Fibroblast of lung (primary cell): ENCODE measurements at regions not wholly inside any gene's neighbourhood (a gene's known extent, or its start where the extent isn't known, plus 50 kb on each side); places are given as distances from the start of the nearest gene placed in this dataset.

Experiments used
- DNase-seq, 2 donors: peaks; one replicate each; pipeline versions ENCODE4 v3.0.0 to v3.0.0-alpha.2; 2010; ENCODE audit warnings: low read depth in 2 of 2
- H2AFZ ChIP-seq: 2 replicates; pipeline ENCODE4 v1.5.1; 2012; ENCODE audit warnings: low read length, control low read depth, inconsistent platforms
- H3K27ac ChIP-seq: 2 replicates; pipeline ENCODE4 v1.5.1; 2011; ENCODE audit warnings: low read length, control low read depth; ENCODE audit not compliant: insufficient read depth
- H3K27me3 ChIP-seq: 2 replicates; pipeline ENCODE4 v1.5.1; 2011; ENCODE audit warnings: mild to moderate bottlenecking, low read length; ENCODE audit not compliant: control insufficient read depth, insufficient read depth
- H3K36me3 ChIP-seq: 2 replicates; pipeline ENCODE4 v1.5.1; 2011; ENCODE audit warnings: low read length; ENCODE audit not compliant: control insufficient read depth, insufficient read depth
- H3K4me1 ChIP-seq: 2 replicates; pipeline ENCODE4 v1.5.1; 2011; ENCODE audit warnings: low read length; ENCODE audit not compliant: control insufficient read depth, insufficient read depth; ENCODE audit errors: extremely low read depth
- H3K4me2 ChIP-seq: 2 replicates; pipeline ENCODE4 v1.5.1; 2011; ENCODE audit warnings: low read length, control low read depth; ENCODE audit not compliant: insufficient read depth; ENCODE audit errors: extremely low read depth
- H3K4me3 ChIP-seq, 4 experiments: fragments of 200-600 bp in 1 of 4; sonication (generic) in 1 of 4; replicated peaks in 1 of 4; 2 replicates each; pipeline ENCODE4 v1.5.1; 2011 to 2016; ENCODE audit warnings: low read length in 4 of 4, low read depth in 3 of 4, mild to moderate bottlenecking in 3 of 4, control low read depth in 2 of 4, inconsistent platforms in 1 of 4, mixed read lengths in 1 of 4; ENCODE audit not compliant: insufficient read depth in 1 of 4; ENCODE audit errors: control extremely low read depth in 1 of 4
- H3K79me2 ChIP-seq: 2 replicates; pipeline ENCODE4 v1.5.1; 2012; ENCODE audit warnings: mild to moderate bottlenecking, low read length, inconsistent platforms; ENCODE audit not compliant: control insufficient read depth, insufficient read depth
- H3K9ac ChIP-seq: 2 replicates; pipeline ENCODE4 v1.5.1; 2011; ENCODE audit warnings: mild to moderate bottlenecking, low read length, control low read depth; ENCODE audit not compliant: insufficient read depth
- H3K9me3 ChIP-seq: 2 replicates; pipeline ENCODE4 v1.5.1; 2012; ENCODE audit warnings: low read depth, low read length; ENCODE audit not compliant: control insufficient read depth, insufficient read depth
- H4K20me1 ChIP-seq: 2 replicates; pipeline ENCODE4 v1.5.1; 2011; ENCODE audit warnings: low read length; ENCODE audit not compliant: control insufficient read depth, insufficient read depth; ENCODE audit errors: extremely low read depth
- EZH2 ChIP-seq: IDR thresholded peaks from 2 replicates; pipeline ENCODE4 v1.5.1; 2012; ENCODE audit warnings: low read length, control low read depth, mild to moderate bottlenecking; ENCODE audit errors: missing control alignments
- TF ChIP-seq, protein P1 (sequence below), 2 donors: IDR thresholded peaks in 1 of 2; conservative IDR thresholded peaks in 1 of 2; 1 replicate in 1 of 2; 2 replicates in 1 of 2; pipeline ENCODE4 v1.5.1; 2011 to 2012; ENCODE audit warnings: low read length in 2 of 2, control low read depth in 1 of 2, inconsistent platforms in 1 of 2, low read depth in 1 of 2, mild to moderate bottlenecking in 1 of 2

DNA sequence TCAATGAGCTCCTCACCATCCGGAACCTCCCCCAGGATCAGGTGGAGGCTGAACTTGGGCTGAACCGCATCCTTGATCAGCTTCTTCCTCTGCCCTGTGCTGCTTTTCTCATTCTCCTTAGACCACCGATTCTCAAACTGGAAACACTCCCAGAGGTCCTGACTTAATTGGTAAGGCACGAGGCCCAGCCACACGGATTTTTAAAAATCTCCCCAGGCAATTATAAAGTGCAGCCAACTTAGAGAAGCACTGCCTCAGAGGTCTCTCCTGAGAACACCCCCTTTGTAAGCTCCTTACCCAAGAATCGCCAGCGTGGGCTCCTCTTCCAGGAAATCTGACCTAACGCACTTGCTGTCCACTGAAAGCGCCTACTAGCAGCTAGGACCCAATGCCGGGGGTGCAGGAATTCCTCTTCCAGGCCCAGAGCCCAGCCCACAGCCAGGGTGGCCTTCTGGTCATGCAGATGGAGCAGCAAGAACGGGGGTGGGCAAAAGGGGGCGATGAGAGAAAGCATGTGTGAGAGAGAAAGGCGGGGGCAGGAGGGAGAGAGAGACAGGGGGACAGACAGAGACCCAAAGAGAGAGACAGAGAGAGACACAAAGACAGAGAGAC, 66.9 kb upstream of the CACNA1A start:
- Histone ChIP-seq H2AFZ (no peak overlapping the region), H3K4me3 (no peak overlapping the region), H3K27ac (no peak overlapping the region)

DNA sequence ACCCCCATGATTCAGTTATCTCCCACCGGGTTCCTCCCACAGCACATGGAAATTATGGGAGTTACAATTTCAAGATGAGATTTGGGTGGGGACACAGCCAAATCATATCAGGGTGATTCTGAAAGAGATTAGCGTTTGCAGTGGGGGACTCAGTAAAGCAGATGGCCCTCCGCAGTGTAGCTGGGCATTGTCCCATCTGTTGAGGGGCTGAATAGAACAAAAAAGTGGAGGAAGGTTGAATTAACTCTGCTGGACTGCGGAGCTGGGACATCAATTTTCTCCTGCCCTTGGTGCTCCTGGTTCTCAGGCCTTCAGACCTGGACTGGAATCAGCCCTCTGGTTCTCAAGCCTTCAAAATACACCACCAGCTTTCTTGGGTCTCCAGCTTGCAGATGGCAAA, 55.2 kb upstream of the CACNA1A start:
- DNase-seq, result no peak
- no peaks in the 10 kb centered on the region for H3K4me1 ChIP-seq
- no peaks in the 10 kb centered on the region for H4K20me1 ChIP-seq
- no peak overlapping the region for H3K4me3 ChIP-seq
- no peak overlapping the region for H3K9ac ChIP-seq
- H3K27me3 ChIP-seq, result no peaks in the 10 kb centered on the region
- no peaks in the 10 kb centered on the region for H3K36me3 ChIP-seq
- H3K79me2 ChIP-seq, result no peaks in the 10 kb centered on the region
- H3K4me2 ChIP-seq, result no peak overlapping the region
- TF ChIP-seq, protein P1, sequence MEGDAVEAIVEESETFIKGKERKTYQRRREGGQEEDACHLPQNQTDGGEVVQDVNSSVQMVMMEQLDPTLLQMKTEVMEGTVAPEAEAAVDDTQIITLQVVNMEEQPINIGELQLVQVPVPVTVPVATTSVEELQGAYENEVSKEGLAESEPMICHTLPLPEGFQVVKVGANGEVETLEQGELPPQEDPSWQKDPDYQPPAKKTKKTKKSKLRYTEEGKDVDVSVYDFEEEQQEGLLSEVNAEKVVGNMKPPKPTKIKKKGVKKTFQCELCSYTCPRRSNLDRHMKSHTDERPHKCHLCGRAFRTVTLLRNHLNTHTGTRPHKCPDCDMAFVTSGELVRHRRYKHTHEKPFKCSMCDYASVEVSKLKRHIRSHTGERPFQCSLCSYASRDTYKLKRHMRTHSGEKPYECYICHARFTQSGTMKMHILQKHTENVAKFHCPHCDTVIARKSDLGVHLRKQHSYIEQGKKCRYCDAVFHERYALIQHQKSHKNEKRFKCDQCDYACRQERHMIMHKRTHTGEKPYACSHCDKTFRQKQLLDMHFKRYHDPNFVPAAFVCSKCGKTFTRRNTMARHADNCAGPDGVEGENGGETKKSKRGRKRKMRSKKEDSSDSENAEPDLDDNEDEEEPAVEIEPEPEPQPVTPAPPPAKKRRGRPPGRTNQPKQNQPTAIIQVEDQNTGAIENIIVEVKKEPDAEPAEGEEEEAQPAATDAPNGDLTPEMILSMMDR (conservative IDR thresholded peaks at IDR 0.05 in 1 of 2, IDR thresholded peaks at IDR 0.05 in 1 of 2; ENCODE audit: low read depth in 1 of 2, low read length in 2 of 2), result no peak
- no peak for TF ChIP-seq EZH2
- H3K9me3 ChIP-seq, result no peaks in the 10 kb centered on the region
- H2AFZ ChIP-seq, result no peak overlapping the region
- H3K27ac ChIP-seq, result no peak overlapping the region

More for the DNA sequence above, 66.9 kb upstream of the CACNA1A start:
- TF ChIP-seq, protein P1 (conservative IDR thresholded peaks at IDR 0.05 in 1 of 2, IDR thresholded peaks at IDR 0.05 in 1 of 2; ENCODE audit: low read depth in 1 of 2, low read length in 2 of 2), result no peak
- TF ChIP-seq EZH2, result no peak
- H3K79me2 ChIP-seq, result no peaks in the 10 kb centered on the region
- no peak overlapping the region for H3K4me2 ChIP-seq
- H3K4me1 ChIP-seq, result no peaks in the 10 kb centered on the region
- H3K9me3 ChIP-seq, result no peaks in the 10 kb centered on the region
- DNase-seq, result no peak
- H4K20me1 ChIP-seq, result no peaks in the 10 kb centered on the region
- H3K36me3 ChIP-seq, result no peaks in the 10 kb centered on the region
- no peaks in the 10 kb centered on the region for H3K27me3 ChIP-seq
- no peak overlapping the region for H3K9ac ChIP-seq

DNA sequence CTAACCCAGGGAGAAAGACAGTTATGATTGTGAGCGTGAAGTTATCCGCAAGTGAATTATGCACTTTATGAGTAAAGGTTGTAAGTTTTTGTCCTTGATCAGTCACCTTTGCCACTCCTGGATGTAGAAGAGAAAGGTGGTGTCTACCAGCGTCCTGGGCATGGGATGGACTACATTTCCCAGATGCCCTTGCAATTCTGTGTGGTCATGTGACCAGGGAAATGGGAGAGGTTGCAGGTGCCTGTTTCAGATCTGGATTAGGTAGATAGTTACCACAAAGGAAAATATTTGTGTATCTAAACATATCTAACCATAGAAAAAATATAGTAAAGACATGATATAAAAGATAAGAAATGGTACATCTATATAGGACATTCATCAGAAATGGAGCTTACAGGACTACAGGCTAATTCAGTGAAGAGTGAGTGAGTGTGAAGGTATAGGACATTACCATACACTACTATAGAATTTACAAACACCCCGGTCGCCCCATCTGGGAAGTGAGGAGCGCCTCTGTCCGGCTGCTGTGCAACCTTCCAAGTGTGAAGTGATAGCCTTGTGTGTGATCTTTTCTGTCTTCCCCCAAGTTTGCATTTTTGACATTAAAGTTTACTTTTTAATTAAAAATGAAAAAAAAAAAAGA, 51.6 kb upstream of the CACNA1A start:
- no peak for DNase-seq

More for the DNA sequence above, 51.6 kb upstream of the CACNA1A start:
- Histone ChIP-seq H3K4me3 (no peak overlapping the region), H3K4me1 (no peaks in the 10 kb centered on the region), H3K36me3 (no peaks in the 10 kb centered on the region), H4K20me1 (no peaks in the 10 kb centered on the region), H3K9me3 (no peaks in the 10 kb centered on the region), H3K27ac (no peak overlapping the region), H3K9ac (no peak overlapping the region), H2AFZ (no peak overlapping the region), H3K79me2 (no peaks in the 10 kb centered on the region), H3K4me2 (no peak overlapping the region), H3K27me3 (no peaks in the 10 kb centered on the region)
- TF ChIP-seq, protein P1 (conservative IDR thresholded peaks at IDR 0.05 in 1 of 2, IDR thresholded peaks at IDR 0.05 in 1 of 2; ENCODE audit: low read depth in 1 of 2, low read length in 2 of 2), result no peak
- no peak for TF ChIP-seq EZH2
